HG03342 (cell line): ENCODE measurements at regions not wholly inside any gene's neighbourhood (a gene's known extent, or its start where the extent isn't known, plus 50 kb on each side); places are given as distances from the start of the nearest gene placed in this dataset.
"Not testable (repeated sequence)": the region's sequence is repeated elsewhere in the genome, so short reads cannot be mapped to it uniquely, and the experiment has no call there.

Experiments
- ATAC-seq: cut with Tn5 transposase; IDR thresholded peaks from one replicate; pipeline ENCODE4 v1.9.1; 2021; ENCODE audit warnings: mild to moderate bottlenecking, moderate library complexity; ENCODE audit not compliant: unreplicated experiment

DNA sequence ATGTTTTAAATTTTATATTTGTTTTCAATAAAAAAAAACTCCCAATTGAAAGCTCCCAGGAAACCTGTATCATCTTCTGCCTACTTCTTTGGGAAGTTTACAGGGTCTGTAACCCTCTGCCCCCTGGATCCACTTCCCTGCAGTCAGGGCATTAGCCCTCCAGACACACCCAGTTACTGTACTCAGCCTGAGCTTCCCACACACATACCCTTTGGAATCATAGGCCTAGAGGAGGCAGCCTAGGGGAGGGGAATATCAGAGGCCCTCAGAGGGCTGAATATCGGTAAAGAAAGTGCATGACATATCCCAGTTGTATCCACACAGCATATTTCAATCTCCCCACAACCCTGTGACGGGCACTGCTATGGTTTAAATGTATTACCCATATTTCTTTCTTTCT is 56.2 kb upstream of the TFPI start:
- not testable (repeated sequence) for ATAC-seq

DNA sequence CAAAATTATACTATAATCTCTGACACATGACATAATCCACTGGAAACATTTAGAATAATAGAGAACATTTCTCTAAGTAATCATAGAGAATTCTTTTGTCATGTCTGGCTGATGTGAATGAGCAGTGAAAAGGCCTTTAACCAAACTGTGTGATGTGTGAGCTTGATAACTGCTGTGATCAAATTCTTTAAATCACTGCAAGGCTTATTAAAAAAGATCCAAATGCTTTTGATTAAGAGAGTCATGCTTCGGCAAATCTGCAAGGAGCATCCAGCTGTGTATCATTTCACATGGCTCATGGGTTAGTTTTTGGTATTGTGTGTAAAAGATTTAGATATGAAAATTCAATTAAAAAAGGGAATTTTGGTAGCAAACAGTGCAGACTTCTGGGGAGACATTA is 58.6 kb upstream of the TFPI start:
- ATAC-seq: no peak

DNA sequence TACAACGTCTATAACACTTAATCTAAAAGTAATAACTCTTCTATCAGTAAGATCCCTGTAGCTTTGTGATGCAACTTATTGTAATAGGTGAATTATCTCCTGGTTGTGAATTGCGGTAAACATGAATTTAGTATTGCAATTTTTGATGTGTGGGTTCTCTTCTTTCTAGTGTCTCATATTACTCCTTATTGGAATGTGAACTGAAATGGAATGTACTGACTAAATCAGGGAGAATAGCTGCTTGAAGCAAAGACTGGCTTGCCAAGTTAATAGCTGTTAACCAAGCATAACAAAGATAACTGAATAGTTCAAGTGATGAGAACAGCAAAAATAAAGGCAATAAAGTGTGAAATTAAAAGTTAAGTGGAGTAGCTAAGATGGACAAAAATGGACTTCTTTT is 60.5 kb upstream of the TFPI start:
- no peak for ATAC-seq

DNA sequence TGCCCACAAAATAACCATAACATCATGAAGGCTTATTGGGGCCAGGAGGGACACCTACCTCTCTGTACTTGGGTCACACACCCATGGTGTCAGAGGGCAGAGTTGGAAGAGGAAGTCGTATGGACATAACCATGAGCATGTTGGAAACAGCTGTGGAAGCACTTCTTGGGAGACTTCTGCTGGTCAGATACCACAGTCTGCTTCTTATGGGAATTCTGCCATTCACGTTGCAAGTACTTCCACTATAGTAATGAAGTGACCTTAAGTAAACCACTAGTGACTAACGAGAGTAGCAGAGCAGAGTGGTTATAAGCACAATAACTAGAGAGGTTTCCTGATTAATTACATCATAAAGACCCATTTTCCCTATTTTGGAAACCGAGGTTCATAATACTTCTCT is 61.1 kb upstream of the TFPI start:
- ATAC-seq: no peak

DNA sequence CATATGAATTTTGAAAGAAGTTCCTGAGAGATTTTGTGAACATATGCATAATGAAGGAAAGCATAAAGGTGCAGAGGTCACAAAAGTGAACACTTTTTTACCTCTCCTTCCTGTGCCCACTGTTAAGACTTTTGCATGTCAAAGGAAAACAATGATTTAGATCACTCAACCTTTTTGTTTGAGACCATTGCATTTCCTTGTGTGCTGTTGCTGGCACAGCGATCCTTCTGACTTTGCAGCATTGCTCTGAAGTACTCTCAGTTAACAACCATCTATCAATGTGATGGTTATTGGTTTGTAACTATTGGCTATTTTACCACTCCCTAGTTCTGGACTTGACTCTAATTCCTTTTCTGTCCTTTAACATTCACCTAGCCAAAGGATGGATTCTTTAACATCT is 61.7 kb upstream of the TFPI start:
- ATAC-seq: no peak

DNA sequence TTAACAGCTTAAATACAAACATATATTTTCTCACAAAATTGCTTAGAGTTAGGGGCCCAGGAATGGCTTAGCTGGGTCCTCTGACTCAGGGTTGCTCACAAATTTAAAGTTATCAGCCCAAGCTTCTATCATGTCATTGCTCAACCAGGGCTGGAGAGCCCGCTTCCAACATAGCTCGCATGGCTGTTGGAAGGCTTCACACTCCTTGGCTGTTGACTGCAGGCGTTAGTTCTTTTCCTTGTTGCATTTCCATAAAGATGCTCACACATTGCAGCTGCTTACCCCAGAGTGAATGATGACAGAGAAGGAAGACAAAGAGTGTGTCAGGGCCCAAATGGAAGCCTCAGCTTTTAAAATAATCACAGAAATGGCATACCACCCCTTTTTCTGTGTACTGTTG is 62.9 kb upstream of the TFPI start:
- ATAC-seq: no peak

DNA sequence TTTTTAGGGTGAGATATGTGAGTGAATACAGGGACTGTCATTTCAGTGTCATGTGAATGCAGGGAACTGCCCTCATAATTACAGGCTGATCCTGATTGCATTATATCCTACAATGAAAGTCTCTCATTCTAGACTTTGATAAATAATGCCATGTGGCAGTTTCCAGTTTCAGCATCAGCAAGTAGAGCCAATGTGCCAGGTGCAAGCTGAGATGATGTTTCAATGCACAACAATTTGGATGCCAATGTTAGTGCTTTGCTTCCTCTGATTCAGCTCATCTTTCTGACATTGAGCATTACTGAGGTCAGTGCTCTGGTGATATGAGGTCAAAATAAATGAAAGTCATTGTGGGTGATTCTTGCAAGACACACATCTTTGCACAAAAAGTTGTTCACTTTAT is 63.7 kb upstream of the TFPI start:
- ATAC-seq: no peak

DNA sequence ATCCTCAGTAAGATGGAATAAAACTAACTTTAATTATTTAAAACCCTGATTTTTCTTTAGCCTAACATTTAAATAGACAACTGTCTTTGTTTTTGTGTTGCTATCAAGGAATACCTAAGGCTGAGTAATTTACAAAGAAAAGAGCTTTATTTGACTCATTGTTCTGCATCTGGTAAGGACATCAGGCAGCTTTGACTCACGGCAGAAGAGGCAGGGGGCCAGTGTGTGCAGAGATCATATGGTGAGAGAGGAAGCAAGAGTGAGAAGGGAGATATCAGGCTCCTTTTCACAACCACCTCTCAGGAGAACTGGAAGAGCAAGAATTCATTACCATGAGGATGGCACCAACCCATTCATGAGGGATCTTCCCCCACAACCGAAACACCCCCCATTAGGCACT is 64.6 kb upstream of the TFPI start:
- no peak for ATAC-seq

DNA sequence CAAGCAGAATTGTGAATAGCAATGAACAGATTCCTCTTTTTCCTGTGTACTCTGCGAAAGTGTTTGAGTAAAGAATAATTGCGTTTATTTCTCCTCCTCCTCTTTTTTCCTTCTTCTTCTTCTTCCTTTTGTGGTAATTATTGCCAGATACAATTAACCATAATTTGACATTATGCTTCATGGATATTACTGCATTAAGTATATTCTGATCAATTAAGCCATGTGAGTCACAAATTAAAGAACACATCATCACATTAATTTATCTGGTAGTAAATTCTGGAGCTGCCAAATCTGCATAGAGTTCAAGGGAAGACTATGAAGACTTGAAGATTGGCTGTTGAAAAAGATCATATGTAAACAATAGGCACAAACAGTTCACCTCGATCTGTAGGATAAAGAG is 72.9 kb upstream of the TFPI start:
- ATAC-seq: no peak

DNA sequence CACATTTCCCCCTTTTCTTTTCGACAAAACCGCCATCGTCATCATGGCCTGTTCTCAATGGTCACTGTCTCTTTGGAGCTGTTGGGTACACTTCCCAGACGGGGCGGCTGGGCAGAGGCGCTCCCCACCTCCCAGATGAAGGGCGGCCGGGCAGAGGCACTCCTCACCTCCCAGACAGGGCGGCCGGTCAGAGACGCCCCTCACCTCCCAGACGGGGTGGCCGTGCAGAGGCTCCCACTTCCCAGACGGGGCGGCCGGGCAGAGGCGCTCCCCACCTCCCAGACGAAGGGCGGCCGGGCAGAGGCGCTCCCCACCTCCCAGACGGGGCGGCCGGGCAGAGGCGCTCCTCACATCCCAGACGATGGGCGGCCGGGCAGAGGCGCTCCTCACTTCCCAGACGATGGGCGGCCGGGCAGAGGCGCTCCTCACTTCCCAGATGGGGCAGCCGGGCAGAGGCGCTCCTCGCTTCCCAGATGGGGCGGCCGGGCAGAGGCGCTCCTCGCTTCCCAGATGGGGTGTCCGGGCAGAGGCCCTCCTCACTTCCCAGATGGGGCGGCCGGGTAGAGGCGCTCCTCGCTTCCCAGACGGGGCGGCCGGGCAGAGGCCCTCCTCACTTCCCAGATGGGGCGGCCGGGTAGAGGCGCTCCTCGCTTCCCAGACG is 82.6 kb upstream of the TFPI start:
- ATAC-seq: not testable (repeated sequence)

DNA sequence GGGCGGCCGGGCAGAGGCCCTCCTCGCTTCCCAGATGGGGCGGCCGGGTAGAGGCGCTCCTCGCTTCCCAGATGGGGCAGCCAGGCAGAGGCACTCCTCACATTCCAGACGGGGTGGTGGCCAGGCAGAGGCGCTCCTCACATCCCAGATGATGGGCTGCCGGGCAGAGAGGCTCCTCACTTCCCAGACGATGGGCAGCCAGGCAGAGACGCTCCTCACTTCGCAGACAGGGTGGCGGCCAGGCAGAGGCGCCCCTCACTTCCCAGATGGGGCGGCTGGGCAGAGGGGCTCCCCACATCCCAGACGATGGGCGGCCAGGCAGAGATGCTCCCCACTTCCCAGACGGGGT is 83.1 kb upstream of the TFPI start:
- not testable (repeated sequence) for ATAC-seq

DNA sequence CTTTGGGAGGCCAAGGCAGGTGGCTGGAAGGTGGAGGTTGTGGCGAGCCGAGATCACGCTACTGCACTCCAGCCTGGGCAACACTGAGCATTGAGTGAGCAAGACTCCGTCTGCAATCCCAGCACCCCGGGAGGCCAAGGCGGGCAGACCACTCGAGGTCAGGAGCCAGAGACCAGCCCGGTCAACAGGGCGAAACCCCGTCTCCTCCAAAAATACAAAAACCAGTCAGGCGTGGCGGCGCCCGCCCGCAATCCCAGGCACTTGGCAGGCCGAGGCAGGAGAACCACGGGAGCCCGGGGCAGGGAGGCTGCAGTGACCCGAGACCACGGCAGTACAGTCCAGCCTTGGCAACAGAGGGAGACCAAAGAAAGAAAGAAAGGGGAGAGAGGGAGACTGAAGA is 83.5 kb upstream of the TFPI start:
- ATAC-seq: not testable (repeated sequence)

DNA sequence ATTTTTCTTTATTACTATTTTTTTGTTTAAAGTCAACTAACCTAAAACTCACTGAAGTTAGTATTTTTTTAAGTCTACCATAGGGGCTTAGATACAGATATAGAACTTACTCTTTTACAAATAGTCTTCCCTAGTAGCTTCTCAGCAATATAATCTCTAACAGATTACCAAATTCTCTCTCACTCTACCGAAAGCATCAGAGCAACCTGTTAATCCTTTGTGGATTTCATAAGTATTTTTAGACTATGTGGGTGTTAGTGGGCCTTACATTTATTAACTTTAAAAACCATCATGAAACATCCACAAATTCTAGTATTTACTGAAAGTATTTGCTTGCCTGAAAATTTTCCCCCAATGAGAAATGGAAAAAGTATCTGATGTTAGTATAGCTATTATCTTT is 84.6 kb upstream of the TFPI start:
- no peak for ATAC-seq

DNA sequence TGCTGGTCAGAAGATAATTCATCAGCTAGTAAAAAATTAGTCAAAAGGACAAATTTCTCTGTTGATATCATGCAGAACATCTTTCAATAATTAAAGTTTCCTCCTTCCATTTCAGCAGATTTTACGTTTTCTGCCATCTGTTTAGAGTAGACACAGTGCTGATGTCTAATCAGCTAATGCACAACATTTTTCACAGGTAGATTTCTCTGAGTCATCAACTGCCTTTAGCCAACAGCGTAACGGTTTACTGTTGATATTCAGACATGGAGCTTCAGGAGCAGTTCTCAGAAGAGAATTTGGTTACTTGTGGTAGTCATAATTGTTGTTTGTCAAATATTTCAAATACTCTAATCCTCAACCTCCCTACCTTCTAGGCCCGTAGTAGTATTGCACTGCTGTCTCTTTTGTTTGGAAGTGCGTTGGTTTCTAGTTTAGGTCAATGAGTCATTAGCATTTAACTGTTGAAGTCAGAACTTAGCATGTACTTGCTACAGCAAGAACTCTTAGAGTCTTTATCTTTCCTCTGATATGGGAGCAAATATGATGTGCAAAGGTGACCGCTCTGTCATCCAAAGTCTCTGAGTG is 86.8 kb upstream of the TFPI start:
- ATAC-seq: no peak

DNA sequence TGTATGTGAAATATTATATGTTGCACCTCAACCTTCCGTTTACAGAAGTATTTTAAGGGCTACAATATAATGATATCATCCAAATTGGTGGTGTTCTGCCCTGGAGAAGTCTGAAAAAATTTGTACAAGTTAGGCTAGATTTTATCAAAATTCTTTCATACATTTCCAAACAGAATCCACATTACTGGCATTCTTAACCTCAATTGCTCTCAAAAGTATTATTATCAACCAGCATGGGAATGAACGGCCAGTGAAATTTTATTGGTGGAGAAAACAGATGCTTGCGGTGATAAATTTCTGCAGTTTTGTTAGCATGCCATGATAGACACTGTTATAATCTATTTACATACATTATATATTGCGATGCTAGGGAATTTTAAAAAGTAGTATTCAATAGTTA is 88.3 kb upstream of the TFPI start:
- ATAC-seq: no peak

DNA sequence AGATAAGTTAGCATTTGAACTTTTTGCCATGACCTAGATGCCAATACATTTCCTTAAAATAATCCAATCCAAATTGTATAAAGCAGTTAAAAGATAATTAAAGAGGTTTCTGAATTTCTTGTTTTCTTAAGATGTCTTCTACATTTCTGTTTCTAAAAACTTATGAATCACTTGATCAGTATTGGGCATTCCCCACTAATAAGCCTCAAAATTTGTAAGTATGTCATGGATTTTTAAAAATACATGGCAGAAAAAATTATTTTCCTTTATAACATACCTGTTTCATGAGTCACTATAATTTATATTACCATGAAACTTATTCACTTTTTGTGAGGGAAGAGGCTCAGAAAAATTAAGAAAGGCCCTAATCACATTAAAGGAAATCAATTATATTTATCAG is 90.3 kb upstream of the TFPI start:
- ATAC-seq: no peak

DNA sequence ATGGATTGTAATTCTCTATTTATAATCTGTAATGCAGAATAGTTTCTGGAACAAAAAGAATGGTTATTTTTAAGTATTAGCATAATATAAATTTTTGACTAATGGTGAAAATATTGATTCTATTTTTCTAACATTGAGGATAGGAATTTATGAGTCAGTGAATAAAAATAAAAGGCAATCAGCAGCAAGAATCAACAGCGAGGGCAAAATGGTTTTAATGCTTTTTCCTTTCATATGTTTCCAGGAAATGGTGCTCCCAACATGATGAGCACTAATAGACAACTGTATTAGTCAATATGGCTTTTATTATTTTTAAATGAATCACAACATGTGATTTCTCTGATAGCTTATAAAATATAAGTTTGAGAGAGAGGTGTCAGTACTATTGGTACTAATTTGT is 90.7 kb upstream of the TFPI start:
- ATAC-seq: no peak

DNA sequence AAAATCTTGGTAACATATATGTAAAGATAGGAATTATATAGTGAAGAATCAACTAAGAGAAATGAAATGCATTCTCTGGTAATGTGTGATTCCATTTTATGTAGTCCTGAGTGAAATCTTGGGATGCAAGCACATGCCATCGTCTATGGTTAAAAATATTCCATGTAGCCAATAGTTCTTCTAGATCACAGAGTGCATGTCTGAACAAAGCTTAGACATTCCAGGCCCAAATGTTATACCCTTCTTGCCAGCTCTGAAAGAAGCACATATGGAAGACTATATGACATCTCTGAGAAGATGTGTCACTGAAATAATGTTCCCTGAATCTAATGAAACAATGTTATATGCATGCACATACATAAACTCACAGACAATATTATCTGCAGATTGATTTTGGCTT is 92.3 kb upstream of the TFPI start:
- ATAC-seq: no peak

DNA sequence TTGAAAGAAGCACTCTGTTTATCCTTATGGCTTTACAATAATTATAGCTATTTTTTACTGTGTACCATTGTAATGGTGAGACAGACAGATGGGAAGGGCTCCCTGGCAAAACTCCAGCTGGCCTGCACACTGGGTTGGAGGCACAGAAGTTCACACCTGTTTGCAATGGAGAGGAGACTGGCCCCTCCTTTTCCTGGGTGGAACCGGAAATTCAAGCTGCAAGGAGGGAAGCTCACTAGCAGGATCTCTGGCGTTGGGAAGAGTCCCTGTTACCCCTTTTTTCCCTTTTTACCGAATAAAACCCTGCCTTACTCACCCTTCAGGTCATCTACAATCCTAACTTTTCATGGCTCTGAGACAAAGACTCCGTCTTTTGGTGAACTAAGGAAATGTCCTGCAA is 100.3 kb upstream of the TFPI start:
- no peak for ATAC-seq

DNA sequence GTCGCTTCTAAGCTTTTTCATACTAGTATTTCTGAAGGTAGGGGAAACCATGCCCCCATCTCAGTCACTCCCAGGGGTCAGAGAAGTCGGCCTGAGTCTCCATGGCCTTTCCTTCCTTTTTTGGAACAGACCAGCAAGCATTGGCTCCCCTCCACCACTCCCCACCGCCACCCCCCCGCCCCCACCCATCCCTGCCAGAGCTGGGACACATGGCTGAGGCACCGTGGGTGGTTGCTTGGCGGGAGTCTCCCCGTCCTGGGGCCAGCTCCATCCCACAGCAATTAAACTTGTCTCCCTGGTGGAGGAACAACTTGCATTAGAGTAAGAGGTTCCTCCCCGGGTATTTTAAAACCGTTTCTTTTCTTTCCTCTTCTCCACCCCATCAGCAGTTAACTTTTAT is 100.8 kb upstream of the TFPI start:
- no peak for ATAC-seq

DNA sequence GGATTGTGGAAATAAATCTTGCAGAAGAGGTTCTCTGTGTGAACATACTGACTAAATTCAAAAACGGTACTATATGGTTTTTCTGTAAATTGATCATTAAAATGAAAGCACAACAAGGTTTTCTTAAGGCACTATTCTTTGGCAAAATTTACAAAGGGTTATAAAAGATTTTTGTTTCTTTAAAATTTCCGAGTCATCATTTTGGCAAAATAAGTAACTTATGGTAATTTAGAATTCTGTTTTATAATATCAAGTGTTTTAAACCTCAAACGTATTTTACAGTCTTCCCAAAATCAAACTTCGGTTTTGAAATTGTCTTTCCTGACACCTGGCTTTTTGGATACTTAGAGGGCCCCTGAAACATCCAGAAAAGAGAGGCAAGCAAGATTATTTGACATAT is 101.9 kb upstream of the TFPI start:
- ATAC-seq: no peak

DNA sequence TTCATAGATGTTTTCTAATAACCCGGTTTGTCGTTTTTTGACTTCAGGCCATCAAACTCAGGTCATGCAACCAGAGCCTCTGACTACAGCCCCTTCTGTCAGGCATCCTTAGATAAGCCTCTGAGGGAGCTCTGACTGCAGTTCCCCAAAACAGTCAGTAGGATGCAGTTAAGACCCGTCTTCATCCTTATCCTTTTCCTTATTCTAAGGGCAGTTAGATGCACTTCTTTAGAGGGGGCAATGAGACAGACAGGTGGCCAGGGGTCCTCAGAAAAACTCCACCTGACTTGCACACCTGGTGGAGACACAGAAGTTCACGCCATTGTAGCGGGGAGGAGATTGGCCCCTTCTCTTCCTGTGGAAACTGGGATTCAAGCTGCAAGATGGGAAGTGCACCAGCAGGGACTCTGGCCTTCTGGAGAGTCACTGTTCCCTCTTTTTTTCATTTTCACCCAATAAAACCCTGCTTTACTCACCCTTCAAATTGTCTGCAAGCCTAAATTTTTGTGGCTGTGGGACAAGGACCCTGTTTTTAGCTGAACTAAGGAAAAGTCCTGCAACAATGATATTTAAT is 104.8 kb upstream of the TFPI start:
- peak; percentile 77 for ATAC-seq

DNA sequence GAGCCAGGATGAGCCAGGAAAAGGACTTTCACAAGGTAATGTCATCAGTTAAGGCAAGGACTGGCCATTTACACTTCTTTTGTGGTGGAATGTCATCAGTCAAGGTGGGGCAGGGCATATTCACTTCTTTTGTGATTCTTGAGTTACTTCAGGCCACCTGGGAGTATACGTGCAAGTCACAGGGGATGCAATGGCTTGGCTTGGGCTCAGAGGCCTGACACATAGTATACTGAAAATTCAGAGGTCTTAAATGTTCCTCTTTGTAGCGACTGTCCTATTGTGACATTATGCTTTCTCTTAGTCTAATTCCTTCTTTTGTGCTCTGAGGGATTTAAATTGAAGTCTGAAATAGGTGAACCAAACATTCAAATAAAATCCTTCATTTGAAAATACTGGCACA is 121.8 kb upstream of the TFPI start:
- not testable (repeated sequence) for ATAC-seq
